KBM-7 (cell line): ENCODE measurements at regions not wholly inside any gene's neighbourhood (a gene's known extent, or its start where the extent isn't known, plus 50 kb on each side); places are given as distances from the start of the nearest gene placed in this dataset.
A peak's percentile ranks its signal among the peaks of the same experiment; 100 is the strongest.

Source experiments
- DNase-seq: peaks from one replicate; pipeline ENCODE4 v3.0.0-alpha.2; 2015
- in situ Hi-C: fragments of 300-500 bp; cut with MboI; formaldehyde crosslinking; loops from 2 replicates; pipeline ENCODE4 v1.14.3; 2020; ENCODE audit warnings: low sequenced_read_pairs, low pct_unique_long_range_greater_than_20kb, mixed read lengths

DNA sequence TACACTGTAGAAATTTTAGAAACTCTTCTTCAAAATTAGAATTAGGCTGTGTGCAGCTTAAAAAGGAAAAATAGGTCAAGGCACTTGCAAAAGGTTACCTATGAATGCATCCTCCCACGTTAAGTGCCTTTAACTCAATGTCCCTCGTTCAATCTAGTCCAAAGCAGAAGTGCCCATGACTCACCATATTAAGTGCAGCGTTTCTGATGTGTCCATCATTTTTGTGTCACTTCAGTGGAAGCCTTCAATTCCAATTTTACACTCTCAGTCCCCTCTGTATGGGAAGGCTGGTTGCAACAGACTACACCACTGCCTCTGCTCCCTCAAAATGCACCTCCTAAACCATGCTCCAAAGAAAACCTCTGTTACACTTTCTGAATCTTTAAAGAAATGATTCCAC is 53.4 kb downstream of the FOXB1 start:
- peak; percentile 5 for DNase-seq
- in situ Hi-C loops: no loop called here

GRCh38 chr15:60059186-60059585 is 55.1 kb downstream of the FOXB1 start:
- in situ Hi-C loops: no loop called here
- peak; percentile 2 for DNase-seq

GRCh38 chr15:60061758-60062157 is 57.6 kb downstream of the FOXB1 start:
- in situ Hi-C loops: no loop called here
- no peak for DNase-seq

DNA sequence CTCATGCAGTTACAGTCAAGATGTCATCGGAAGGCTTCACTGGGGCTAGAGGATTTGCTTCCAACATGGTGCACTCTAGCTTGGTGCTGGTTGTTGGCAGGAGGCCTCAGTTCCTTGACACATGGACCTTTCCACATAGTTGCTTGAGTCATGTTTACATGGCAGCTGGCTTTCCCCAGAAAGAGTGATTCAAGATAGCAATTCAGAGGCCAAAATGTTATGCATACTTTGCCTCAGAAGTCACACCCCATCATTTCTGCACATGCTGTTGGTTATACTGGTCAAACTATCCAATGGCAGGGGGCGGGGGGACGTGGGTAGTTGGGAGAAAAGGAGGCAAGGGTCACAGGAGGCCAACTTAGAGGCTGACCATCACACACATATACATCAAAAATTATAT is 58.7 kb downstream of the FOXB1 start:
- in situ Hi-C loops: no loop called here
- no peak for DNase-seq

- in situ Hi-C loops: no loop called here
- DNase-seq: no peak
These were observed 61.8 kb downstream of the FOXB1 start for GRCh38 chr15:60065951-60066350.

DNA sequence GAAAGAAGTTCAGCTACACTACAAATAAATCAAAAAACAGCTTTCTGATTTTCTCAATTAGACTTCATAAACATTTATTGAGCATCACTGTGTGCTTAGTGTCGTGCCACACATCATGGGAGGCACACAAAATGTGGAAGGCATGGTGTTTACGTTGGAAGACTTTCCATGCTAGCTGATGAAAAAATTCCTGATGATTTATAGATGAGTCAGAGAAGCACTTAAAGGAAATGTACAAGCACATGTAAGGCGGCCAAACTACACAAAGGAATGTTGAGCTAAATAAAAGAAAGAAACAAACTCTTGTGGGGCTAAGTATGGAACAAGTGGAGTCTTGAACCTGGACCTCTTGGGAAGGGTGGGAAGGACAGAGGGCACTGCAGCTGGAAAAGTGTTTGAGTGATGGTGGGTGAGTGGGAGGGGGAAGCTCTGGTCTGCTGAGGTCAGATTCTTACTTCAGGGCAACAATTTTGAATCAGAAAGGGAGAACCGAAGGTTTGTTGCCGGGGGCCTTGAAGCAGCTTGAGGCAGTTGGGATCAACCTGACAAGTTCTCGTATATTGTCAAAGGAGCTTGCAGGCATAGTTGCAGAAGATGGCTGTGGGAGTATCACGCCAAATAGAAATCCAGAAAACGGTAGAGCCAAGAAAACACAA is 66.9 kb downstream of the FOXB1 start:
- DNase-seq: no peak
- in situ Hi-C loops: no loop called here

DNA sequence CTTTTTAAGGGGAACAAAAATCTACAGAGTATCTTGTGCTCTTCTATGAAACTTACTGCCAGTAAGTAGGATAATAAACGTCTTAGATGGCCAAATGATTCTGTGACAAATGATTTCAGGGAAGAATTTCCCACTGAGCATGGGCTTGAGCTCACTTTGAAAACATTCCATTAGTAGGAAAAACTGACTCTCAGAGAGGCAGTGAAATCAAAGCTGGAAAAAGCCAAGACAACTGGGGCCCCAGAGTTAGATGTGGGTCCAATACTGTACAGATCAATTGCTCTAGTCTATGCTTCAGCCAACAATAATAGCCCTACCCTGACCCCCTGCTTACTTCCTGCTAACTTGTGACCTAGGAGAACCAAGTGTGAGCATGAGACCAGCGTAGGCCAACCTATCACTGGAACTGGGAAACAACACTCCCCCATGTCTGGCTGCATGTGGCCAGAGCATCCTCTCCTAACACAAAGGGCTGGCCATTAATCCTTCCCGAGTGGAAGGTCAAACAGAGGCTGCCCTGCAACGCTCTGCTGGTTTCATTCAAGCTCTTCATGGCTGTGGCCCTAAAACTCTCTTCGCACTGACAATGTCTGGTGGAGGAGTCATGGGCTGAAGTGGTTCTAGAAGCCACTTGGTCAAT is 68.8 kb downstream of the FOXB1 start:
- DNase-seq: no peak
- in situ Hi-C loops: no loop called here

GRCh38 chr15:60073466-60073840 is 69.3 kb downstream of the FOXB1 start:
- in situ Hi-C loops: no loop called here
- no peak for DNase-seq

DNA sequence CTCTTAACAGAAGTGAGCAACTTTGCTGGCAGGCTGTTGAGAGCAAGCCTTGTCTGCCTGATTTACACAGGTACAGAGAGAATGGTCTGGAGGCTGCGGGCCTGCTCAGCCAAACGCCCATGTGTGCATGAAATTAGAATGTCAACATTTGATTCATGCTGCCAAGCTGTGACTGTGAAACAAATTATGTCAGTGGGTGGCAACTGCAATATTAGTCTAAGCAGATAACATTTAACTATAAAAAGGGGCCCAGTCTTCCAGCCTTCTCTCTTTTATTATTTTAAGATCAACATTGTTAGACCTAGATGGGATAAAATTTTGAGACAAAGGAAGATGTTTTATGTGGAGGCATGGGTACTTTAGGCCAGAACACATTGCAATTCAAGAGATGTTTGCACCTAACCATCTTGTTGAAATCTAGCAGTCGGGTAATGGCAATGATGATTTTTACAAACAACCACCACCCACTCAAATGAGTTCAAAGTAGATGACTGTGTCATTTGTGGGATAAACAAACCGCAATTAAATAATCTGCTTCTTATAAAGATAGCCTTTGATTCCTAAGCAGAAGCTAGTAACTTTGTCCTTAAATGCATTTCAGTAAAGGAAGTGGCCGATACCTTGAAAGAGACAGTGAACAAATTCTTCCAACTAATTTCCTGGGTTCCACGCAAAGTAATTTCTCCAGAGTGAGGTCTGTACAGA is 70.2 kb downstream of the FOXB1 start:
- DNase-seq: no peak
- in situ Hi-C loops: no loop called here

DNA sequence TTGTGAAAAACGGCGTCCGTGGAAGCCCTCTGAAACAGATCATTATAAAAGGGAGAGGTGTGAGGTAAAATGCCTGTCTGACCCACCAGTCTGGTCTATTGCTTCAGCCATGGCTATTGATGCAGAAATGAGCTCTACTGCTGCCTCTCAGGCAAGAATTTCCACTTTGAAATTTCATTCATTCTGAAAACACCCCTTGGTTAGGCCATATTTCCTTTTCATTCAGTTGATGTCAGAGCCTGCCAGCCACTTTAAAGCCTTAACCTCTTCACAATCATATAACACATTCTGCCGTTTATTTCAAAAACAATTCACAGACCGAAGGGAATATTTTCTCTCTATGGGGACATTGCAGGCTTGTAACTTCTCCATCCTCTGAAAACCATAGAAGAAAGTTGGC is 71.9 kb downstream of the FOXB1 start:
- in situ Hi-C loops: no loop called here
- no peak for DNase-seq

GRCh38 chr15:60076582-60077276 is 72.6 kb downstream of the FOXB1 start:
- in situ Hi-C loops: no loop called here
- no peak for DNase-seq

DNA sequence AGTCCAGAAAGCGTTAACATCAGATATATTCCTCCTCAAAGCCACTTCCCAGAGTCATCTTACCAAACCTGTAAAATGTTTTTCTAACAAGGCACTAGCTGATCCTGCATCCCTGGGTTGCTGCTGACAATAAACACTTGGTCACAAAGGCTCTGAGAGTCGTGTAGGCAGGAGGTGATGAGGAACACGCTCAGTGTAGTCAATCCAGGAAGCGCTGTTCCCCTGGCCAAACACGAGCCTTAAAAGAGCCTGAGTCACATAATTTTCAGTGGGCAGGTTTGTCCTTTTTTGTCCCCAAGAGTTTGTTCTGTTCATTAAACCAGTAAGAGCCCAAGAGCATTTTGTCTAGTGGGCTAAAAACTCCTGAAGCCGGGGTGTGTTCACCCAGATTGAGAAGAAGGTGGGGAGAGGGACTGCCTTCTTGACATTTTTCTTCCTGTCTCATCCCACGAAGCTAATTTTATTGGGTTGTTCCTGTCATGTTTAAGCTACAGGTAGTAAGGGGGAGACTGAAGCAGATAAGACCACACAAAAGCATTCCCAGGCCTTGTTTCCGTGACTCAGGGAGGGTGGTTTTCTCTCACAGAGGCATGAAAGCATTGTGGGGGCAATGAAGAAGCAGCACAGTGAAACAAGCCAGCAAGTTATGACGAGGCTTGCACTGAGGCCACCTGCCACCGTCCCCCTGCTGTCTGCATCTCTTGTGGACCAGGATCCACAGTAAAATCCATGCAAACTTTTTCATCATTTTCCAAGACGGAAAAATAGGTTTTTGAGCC is 73.7 kb downstream of the FOXB1 start:
- DNase-seq: no peak
- in situ Hi-C loops: no loop called here

GRCh38 chr15:60079210-60079609 is 75.1 kb downstream of the FOXB1 start:
- in situ Hi-C loops: no loop called here
- DNase-seq: no peak

DNA sequence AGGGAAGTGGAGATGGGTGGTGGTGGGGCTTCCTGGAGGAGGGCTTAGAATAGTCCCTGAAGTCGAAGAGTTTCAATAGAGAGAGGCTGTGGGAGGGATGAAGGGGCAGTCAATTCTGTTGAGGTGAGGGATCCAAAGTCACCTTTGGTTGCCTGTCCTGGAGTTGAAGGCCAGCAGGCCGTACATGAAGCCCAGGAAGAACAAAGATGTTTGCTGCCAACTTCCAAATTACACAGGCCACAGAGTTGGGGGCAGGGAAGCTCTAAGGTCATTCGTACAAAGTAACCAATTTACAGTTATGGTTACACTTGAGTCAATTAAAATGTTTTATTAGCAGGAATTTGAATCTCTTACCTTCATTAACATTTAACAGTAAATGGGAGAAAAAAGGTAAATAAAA is 77.9 kb downstream of the FOXB1 start:
- DNase-seq: no peak
- in situ Hi-C loops: no loop called here

GRCh38 chr15:60083318-60083717 is 79.2 kb downstream of the FOXB1 start:
- in situ Hi-C loops: no loop called here
- no peak for DNase-seq

GRCh38 chr15:60086681-60087429 is 82.7 kb downstream of the FOXB1 start:
- no peak for DNase-seq

DNA sequence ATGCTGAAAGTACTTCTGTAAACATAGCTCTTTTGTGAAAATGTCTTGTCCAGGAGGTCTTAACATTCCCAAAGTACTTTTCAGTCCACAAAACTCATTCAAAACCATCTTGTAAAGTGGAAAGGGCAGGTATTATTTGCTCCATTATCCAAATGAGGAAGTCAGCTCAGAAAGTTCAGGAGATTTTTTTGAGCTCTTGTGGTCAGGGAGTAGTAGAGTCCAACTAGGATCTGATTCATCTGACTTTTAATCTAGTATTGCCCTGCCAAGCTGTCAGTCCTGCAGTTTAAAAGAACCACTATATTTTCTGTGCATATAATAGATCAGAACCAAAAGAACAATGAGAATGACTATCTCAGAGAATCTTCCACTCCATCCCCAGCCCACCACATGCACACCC is 83.5 kb downstream of the FOXB1 start:
- in situ Hi-C loops: no loop called here

More at GRCh38 chr15:60086681-60087429, 82.7 kb downstream of the FOXB1 start:
- in situ Hi-C loops: no loop called here

GRCh38 chr15:60090747-60091146 is 86.6 kb downstream of the FOXB1 start:
- DNase-seq: no peak
- in situ Hi-C loops: no loop called here

More for the DNA sequence above, 83.5 kb downstream of the FOXB1 start:
- no peak for DNase-seq

DNA sequence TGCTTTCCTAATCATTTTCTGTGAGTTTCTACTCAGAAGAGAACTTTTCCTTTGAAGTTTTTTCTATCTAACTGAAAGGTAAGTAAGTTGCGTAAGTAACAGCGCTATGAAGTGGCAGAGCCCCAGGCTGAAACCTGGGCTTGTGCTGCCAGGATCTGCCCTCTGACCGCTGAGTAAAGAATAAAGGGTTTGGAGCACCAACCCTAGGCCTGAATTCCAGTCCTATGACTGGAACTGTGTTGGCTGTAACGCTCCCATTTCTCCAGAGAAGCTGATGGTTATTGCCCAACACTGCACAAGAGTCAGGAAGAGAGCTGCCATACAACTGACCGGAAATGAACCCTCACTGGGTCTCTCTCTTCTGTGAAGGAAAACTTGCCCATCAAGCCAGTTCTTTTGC is 87.0 kb downstream of the FOXB1 start:
- in situ Hi-C loops: no loop called here
- DNase-seq: no peak
